ENCODE measurements at regions not wholly inside any gene's neighbourhood (a gene's known extent, or its start where the extent isn't known, plus 50 kb on each side); places are given as distances from the start of the nearest gene placed in this dataset.

- H3K27me3 Mint-ChIP-seq (ENCODE audit: unreplicated experiment), result no peaks in the 10 kb centered on the region
- no peak overlapping the region for H3K27ac Mint-ChIP-seq (ENCODE audit: unreplicated experiment)
- H3K36me3 Mint-ChIP-seq (ENCODE audit: low read depth, unreplicated experiment), result no peaks in the 10 kb centered on the region
Observed at GRCh38 chr11:81022057-81022456, 1581.2 kb upstream of the TENM4 start.

GRCh38 chr11:81010631-81011030, 1569.8 kb upstream of the TENM4 start:
- Mint-ChIP-seq H3K4me3 (ENCODE audit: unreplicated experiment) (no peak overlapping the region), H3K27ac (ENCODE audit: unreplicated experiment) (no peak overlapping the region), H3K27me3 (ENCODE audit: unreplicated experiment) (no peaks in the 10 kb centered on the region), H3K9me3 (ENCODE audit: unreplicated experiment) (no peaks in the 10 kb centered on the region), H3K4me1 (ENCODE audit: unreplicated experiment) (no peaks in the 10 kb centered on the region), H3K36me3 (ENCODE audit: low read depth, unreplicated experiment) (no peaks in the 10 kb centered on the region)
- no peak for TF ChIP-seq CTCF (IDR thresholded peaks at IDR 0.05; ENCODE audit: unreplicated experiment)
- DNase-seq (ENCODE audit: low spot score), result no peak

More at GRCh38 chr11:81022057-81022456, 1581.2 kb upstream of the TENM4 start:
- TF ChIP-seq CTCF (IDR thresholded peaks at IDR 0.05; ENCODE audit: unreplicated experiment), result no peak
- peaks cover 4% of the 10 kb centered on the region for H3K4me1 Mint-ChIP-seq (ENCODE audit: unreplicated experiment)
- no peak overlapping the region for H3K4me3 Mint-ChIP-seq (ENCODE audit: unreplicated experiment)
- no peak for DNase-seq (ENCODE audit: low spot score)
- H3K9me3 Mint-ChIP-seq (ENCODE audit: unreplicated experiment), result no peaks in the 10 kb centered on the region

- Mint-ChIP-seq H3K9me3 (ENCODE audit: unreplicated experiment) (no peaks in the 10 kb centered on the region), H3K4me3 (ENCODE audit: unreplicated experiment) (no peak overlapping the region), H3K27ac (ENCODE audit: unreplicated experiment) (no peak overlapping the region), H3K36me3 (ENCODE audit: low read depth, unreplicated experiment) (no peaks in the 10 kb centered on the region), H3K27me3 (ENCODE audit: unreplicated experiment) (no peaks in the 10 kb centered on the region), H3K4me1 (ENCODE audit: unreplicated experiment) (no peaks in the 10 kb centered on the region)
- TF ChIP-seq CTCF (IDR thresholded peaks at IDR 0.05; ENCODE audit: unreplicated experiment), result no peak
- DNase-seq (ENCODE audit: low spot score), result no peak
Observed at GRCh38 chr11:81007046-81007445, 1566.2 kb upstream of the TENM4 start.

- Mint-ChIP-seq H3K9me3 (ENCODE audit: unreplicated experiment) (no peaks in the 10 kb centered on the region), H3K4me3 (ENCODE audit: unreplicated experiment) (no peak overlapping the region), H3K27ac (ENCODE audit: unreplicated experiment) (no peak overlapping the region), H3K4me1 (ENCODE audit: unreplicated experiment) (no peaks in the 10 kb centered on the region), H3K36me3 (ENCODE audit: low read depth, unreplicated experiment) (no peaks in the 10 kb centered on the region), H3K27me3 (ENCODE audit: unreplicated experiment) (no peaks in the 10 kb centered on the region)
- no peak for TF ChIP-seq CTCF (IDR thresholded peaks at IDR 0.05; ENCODE audit: unreplicated experiment)
- no peak for DNase-seq (ENCODE audit: low spot score)
Observed at GRCh38 chr11:81005595-81005994, 1564.8 kb upstream of the TENM4 start.

GRCh38 chr11:81004576-81004975, 1563.7 kb upstream of the TENM4 start:
- Mint-ChIP-seq H3K27me3 (ENCODE audit: unreplicated experiment) (no peaks in the 10 kb centered on the region), H3K4me1 (ENCODE audit: unreplicated experiment) (no peaks in the 10 kb centered on the region), H3K36me3 (ENCODE audit: low read depth, unreplicated experiment) (no peaks in the 10 kb centered on the region), H3K4me3 (ENCODE audit: unreplicated experiment) (no peak overlapping the region), H3K27ac (ENCODE audit: unreplicated experiment) (no peak overlapping the region), H3K9me3 (ENCODE audit: unreplicated experiment) (no peaks in the 10 kb centered on the region)
- no peak for TF ChIP-seq CTCF (IDR thresholded peaks at IDR 0.05; ENCODE audit: unreplicated experiment)
- DNase-seq (ENCODE audit: low spot score), result no peak
